Activated CD8-positive, alpha-beta memory T cell treated with anti-CD3 and anti-CD28 coated beads, Interleukin-2, amount 50 U/mL, for 48 hours (primary cell): ENCODE measurements at regions not wholly inside any gene's neighbourhood (a gene's known extent, or its start where the extent isn't known, plus 50 kb on each side); places are given as distances from the start of the nearest gene placed in this dataset.

ENCODE experiments used
- DNase-seq: peaks from one replicate; pipeline ENCODE4 v3.0.0-alpha.2; 2020

- no peak for DNase-seq
Measured at GRCh38 chr20:61118429-61119224, 133.4 kb upstream of the CDH4 start.

GRCh38 chr20:61119273-61119672 lies 132.8 kb upstream of the CDH4 start:
- no peak for DNase-seq

GRCh38 chr20:61119794-61120410 lies 132.2 kb upstream of the CDH4 start:
- no peak for DNase-seq

DNA sequence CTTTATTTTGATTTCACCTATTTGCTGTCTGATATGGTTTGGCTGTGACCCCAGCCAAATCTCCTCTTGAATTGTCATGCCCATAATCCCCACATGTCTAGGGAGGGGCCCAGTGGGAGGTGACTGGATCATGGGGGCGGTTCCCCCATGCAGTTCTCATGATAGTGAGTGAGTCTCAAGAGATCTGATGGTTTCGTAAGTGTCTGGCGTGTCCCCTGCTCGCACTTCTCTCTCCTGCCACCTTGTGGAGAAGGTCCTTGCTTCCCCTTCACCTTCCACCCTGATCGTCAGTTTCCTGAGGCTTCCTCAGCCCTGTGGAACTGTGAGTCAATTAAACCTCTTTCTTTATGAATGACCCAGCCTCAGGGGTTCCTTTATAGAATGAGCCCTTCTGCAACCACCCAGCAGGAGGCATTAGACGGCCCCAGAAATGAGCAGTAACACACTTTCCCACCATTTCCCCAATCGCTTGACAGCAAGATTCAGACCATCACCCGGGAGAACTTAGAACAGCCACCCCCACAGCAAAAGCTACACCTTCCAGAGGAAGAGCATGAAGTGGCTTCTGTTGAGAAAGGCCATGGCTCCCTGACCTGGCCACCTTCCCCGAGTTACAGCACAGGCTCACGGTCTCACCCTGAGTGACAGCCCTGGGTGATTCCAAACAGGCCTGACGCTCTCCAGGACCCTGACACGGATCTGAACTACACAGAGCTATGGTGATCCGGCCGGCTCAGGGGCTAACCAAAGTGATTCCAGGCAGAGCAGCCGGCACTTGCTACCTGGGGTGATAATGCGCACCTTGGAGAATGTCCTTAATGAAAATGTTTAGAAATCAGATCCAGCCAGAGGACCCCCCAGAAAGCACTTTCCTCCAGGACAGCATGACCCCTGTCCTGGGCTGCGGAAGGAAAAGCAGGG lies 131.2 kb upstream of the CDH4 start:
- DNase-seq: peak; percentile 55

- no peak for DNase-seq
Measured at GRCh38 chr20:61121661-61122060, 130.4 kb upstream of the CDH4 start.

- DNase-seq: no peak
Measured at GRCh38 chr20:61123286-61123685, 128.8 kb upstream of the CDH4 start.

- no peak for DNase-seq
Measured at GRCh38 chr20:61123751-61124368, 128.2 kb upstream of the CDH4 start.

DNA sequence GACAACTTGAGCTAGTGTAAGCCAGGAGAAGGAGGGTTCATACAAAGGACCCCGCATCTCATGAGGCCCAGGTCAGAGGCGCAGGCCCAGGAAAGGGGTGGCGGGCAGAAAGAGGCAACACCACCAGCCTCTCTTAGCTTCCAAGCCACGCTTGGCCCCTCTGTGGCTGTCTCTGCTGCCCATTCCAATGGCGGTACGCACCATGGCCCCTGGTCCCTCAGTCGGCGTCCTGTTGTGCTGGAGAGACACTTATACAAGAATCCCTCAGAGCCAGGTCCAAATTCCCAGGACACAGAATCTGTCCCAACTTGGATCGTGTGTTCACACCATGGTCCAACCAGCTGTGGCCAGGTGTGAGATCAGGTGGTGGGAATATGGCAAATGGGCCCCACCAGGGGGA lies 127.0 kb upstream of the CDH4 start:
- no peak for DNase-seq

DNA sequence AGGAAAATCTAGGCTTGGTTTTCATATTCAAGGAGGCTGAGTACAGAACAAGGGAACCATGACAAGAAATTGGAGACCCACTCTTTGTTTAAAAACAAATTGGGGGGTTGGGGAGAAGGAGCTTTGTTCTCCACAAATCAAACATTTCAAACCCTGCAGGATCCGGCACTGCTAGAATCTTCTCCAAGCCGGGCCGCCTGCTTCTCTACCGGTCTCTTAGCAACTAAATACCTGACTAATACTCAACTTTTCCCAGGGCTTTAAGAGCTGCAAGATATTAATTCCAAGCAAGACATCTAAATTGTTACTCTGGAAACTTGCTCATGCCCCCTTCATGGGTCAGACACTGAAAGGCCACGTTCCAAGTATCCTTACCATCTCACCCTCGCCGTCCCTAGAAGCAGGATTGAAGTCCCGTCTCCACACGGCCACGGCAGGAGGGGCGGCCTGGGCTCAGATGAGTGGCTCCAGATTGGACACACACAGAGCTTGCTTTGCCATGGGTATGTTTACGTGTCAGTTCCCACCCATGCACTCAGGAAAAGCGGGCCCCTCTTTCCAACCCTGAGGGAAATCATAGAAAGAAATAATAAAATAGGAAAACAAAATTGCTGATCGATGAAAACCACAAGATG lies 126.4 kb upstream of the CDH4 start:
- DNase-seq: no peak

GRCh38 chr20:61126369-61127195 lies 125.5 kb upstream of the CDH4 start:
- no peak for DNase-seq

DNA sequence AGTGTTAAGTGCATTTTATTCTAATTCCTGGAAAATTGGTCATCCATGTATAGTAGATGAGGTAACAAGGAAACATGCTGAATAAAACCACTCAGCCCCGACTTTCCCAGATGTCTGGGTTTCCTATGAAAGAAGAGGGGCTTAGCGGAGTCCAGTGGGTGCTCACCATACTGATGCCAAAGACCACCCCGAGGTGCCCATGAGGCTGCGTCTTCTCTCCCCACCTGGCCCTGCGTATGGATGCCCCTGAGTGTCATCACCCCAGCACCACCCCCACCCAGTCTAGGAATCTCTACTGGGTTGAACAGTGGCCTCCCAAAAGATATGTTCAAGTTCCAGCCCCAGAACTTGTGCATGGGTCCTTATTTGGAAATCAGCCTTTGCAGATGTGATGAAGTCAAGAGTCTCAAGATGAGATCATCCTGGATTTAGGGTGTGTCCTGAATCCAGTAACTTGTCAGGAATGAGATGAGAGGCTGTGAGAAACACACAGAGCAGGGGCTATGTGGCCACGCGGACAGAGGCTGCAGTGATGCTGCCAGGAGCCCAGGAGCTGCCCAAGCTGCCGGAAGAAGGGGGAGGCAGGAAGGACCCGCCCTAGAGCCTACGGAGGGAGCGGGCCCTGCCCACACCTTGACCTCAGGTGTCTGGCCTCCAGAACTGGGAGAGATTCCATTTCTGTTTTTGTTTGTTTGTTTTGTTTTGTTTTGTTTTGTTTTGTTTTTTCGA lies 124.6 kb upstream of the CDH4 start:
- no peak for DNase-seq

DNA sequence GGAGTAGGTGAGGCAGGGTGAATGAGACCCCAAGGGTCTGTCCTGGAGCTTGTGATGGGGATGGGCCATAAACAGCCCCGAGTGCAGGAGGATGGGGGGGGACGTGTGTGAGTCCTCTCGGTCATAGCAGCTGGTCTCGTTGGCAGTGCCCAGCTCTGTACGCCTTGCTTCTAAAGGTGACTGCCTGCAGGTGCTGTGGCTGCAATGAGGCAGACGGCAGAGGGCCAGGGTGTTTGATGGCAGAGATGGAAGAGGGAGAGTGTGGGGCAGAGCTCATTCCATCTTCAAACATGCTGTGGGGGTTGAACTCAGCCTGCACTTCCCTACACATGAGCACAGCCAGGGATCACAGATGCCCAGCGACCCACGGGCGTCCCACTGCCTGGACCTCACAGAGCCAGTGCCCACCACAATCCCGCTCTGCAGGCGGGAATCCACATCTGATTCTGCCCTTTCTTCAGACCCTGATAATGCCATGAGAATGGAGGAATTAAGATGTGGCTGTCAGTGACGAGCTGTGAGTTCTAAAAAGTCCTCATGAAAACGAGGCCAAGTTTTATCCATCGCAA lies 123.3 kb upstream of the CDH4 start:
- DNase-seq: no peak

DNA sequence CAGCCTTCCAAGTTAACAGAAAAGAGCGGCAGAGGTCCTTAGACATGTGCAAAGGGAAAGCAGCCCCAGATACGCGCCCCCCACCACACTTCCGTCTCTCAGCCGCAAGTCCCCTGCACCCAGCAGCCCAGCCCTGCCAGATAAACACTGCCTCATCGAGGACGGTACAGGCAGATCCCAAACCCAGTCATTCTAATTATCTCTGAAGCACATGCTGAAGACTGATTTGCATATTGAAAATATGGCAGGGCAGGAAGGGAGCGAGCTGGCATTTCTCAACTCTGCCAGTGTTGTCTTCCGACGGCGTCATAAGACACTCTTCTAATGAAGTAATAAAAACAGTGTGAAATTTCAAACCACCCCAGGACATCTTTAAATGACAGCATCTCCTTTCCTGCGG lies 122.8 kb upstream of the CDH4 start:
- DNase-seq: no peak

DNA sequence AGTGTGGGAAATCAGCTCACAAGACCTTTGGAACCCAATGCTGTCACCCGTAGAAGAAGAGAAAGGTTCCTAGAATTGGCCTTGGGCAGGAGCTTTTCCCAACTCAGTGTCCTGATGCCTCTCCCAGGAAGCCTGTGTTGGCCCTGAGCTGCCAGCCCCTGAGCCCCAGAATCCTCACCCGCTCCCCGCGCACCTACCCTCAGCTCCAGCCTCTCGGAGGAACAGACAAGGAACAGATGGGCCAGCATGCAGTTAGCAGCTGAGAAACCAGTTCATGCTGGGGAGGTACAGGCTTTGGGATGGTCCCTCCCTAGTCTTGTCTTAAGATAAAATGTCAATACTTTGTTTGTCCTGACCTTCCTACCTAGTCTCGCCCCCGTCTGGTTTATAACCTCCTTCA lies 121.9 kb upstream of the CDH4 start:
- no peak for DNase-seq

DNA sequence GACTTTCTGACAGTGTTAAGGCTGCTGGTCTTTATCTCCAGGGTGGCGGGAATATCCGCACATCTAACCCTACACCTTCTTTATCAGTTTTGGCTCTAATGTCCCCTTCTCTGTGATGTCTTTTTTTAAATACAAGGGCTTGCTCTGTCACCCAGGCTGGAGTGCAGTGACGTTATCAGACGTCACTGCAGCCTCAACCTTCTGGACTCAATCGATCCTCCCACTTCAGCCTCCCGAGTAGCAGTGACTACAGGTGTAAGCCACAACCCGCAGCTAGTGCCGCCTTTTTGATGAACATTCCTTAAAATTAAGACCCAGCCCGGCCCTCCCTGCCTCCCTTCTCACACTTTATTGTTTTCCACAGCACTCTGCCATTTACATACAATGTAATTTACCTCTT lies 120.1 kb upstream of the CDH4 start:
- no peak for DNase-seq

DNA sequence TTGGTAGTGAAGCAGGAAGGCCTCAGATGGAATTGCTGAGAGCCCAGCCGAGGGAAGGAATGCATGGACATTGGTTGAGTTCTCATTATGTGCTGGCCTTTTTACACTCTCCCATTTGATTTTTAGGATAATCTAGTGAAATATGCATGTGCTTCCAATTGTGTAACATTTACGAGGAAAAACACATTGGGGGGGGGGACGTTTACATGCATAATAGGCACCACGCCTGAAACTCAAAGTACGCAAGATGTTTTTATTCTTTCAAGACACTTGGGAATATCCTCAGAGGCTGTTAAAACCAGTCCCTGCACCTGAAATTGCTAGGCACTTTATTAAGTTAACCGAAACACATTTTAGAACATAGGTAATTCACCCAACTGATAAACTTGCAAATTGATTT lies 118.5 kb upstream of the CDH4 start:
- no peak for DNase-seq

DNA sequence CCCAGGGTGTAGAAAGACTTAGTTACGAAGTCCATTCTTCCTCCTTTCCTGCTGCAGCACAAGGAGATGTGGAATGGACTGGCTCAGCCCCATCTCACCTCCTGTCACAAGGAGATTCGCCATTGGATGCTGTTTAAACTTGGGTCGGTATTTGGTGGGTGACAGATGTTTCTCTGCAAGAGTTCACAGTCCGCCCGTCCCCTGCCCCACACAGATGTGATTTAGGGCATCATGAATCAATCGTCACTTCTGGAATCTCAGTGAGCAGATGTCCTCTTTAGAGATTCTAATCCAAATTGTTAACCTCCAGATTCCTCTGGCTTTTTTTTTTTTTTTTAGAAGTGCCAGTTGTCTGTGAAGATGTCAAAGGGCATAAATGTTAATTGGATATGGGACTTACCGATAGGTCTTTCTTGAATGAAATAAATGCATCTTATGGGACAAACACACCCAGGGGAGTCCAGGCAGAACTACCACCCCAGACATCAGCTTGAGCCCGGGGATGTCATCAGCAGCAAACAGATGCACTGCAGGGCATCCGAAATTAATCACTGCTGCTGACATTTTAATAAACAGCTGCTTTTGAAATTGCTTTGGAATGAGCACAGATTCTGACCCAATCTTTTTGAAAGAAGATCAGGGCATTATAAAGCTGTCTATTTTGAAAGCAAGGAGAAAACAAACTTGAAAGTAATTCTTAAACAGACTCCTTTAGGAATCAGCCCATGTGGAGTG lies 117.6 kb upstream of the CDH4 start:
- DNase-seq: no peak

GRCh38 chr20:61135266-61135665 lies 116.8 kb upstream of the CDH4 start:
- no peak for DNase-seq

GRCh38 chr20:61135968-61136367 lies 116.1 kb upstream of the CDH4 start:
- no peak for DNase-seq

- DNase-seq: no peak
Measured at GRCh38 chr20:61138566-61138965, 113.5 kb upstream of the CDH4 start.
